Tibial nerve (tissue), 4 donors: ENCODE measurements at regions not wholly inside any gene's neighbourhood (a gene's known extent, or its start where the extent isn't known, plus 50 kb on each side); places are given as distances from the start of the nearest gene placed in this dataset.

Source experiments
- DNase-seq, 2 donors: peaks; one replicate each; pipeline ENCODE4 v3.0.0-alpha.2; 2019; ENCODE audit warnings: low spot score in 2 of 2
- H3K27ac ChIP-seq, 4 donors: fragments of 200-600 bp; sonication (generic) in 3 of 4; one replicate each; pipeline ENCODE4 v1.5.1; 2017 to 2019; ENCODE audit warnings: mild to moderate bottlenecking in 1 of 4
- H3K27me3 ChIP-seq, 2 donors: fragments of 200-600 bp; sonication (generic) in 1 of 2; one replicate each; pipeline versions ENCODE4 v1.5.1 to v1.6.0; 2017 to 2019
- H3K36me3 ChIP-seq, 3 donors: fragments of 200-600 bp; sonication (generic); one replicate each; pipeline ENCODE4 v1.5.1; 2018 to 2019
- H3K4me1 ChIP-seq, 4 donors: fragments of 200-600 bp; sonication (generic) in 3 of 4; one replicate each; pipeline ENCODE4 v1.5.1; 2017 to 2019
- H3K4me3 ChIP-seq, 4 donors: fragments of 200-600 bp; sonication (generic) in 3 of 4; one replicate each; pipeline ENCODE4 v1.5.1; 2017 to 2019; ENCODE audit warnings: mild to moderate bottlenecking in 1 of 4, moderate library complexity in 1 of 4
- H3K9me3 ChIP-seq, 4 donors: fragments of 200-600 bp; sonication (generic) in 3 of 4; one replicate each; pipeline ENCODE4 v1.5.1; 2017 to 2019
- CTCF ChIP-seq, 5 experiments: fragments of 200-600 bp in 3 of 5; fragments of 450-650 bp in 2 of 5; sonication (generic) in 3 of 5; IDR thresholded peaks; one replicate each; pipeline ENCODE4 v1.5.1; 2016 to 2019; ENCODE audit warnings: antibody characterized with exemption in 5 of 5, mild to moderate bottlenecking in 3 of 5, moderate library complexity in 2 of 5
- EP300 ChIP-seq, 2 donors: sonication (generic); formaldehyde crosslinking; IDR thresholded peaks; one replicate each; pipeline ENCODE4 v1.6.1; 2017; ENCODE audit warnings: antibody characterized with exemption in 2 of 2, mild to moderate bottlenecking in 1 of 2
- POLR2A ChIP-seq, 2 donors: fragments of 450-650 bp; IDR thresholded peaks; one replicate each; pipeline ENCODE4 v1.6.1; 2017; ENCODE audit warnings: antibody characterized with exemption in 2 of 2, mild to moderate bottlenecking in 2 of 2, moderate library complexity in 2 of 2
- WGBS, 2 donors: methylation state at CpG; one replicate each; pipeline ENCODE4 v1.1.5; 2018; 5-methylcytosine and 5-hydroxymethylcytosine counted together

DNA sequence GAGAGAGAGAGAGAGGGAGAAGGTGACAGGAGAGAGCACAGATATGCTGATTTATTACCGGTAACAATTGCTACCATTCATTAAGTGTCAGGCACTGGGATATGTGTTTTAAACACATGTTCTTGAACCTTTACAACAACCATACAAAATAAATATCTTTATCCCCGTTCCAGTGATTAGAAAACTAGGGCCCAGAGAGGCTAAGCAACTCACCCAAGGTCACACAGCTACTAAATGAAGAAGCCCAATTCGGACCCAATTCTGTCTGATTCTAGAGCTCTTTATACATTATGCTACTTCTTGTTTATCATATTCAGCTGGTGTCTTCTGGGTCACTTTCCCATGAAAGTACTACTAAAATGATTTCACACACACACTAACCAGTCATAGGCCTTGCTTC is 154.0 kb upstream of the RAG2 start:
- no peaks in the 10 kb centered on the region for H3K27me3 ChIP-seq
- WGBS, 2 donors = 66 to 75% methylated on average over 3 of the region's 3 CpGs

DNA sequence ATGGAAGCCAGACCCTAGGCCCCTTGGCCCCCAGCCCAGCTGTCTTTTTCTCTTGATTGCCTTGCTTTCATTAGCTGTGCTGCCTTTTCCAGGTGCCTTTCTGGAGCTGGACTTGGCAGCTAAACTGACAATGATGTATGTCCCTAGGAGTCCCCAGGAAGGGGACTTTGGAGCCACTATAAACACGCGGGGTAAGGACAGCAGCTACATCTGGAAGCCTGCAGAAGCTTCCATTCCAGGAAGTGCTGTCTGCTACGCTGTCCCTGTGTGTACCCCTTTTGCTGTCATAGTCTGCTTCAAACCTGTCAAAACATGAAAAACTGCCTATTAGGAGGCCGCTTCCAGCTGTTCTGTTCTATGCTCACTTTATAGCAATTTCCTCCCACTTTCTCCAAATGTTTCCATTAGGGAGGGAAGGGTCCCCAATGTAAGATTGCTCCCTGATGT is 153.3 kb upstream of the RAG2 start:
- no peaks in the 10 kb centered on the region for H3K27me3 ChIP-seq
- H3K9me3 ChIP-seq = no peaks in the 10 kb centered on the region
- TF ChIP-seq CTCF (IDR thresholded peaks at IDR 0.05) (no peak), EP300 (IDR thresholded peaks at IDR 0.05) (no peak), POLR2A (IDR thresholded peaks at IDR 0.05) (no peak)
- H3K27ac ChIP-seq = no peak overlapping the region
- no peak for DNase-seq
- no peak overlapping the region for H3K4me3 ChIP-seq
- no peaks in the 10 kb centered on the region for H3K4me1 ChIP-seq
- H3K36me3 ChIP-seq = no peaks in the 10 kb centered on the region
- 48 to 53% methylated on average over 4 of the region's 4 CpGs for WGBS, 2 donors

More for the DNA sequence above, 154.0 kb upstream of the RAG2 start:
- Histone ChIP-seq H3K27ac (no peak overlapping the region), H3K4me3 (no peak overlapping the region), H3K36me3 (no peaks in the 10 kb centered on the region), H3K4me1 (no peaks in the 10 kb centered on the region), H3K9me3 (no peaks in the 10 kb centered on the region)
- TF ChIP-seq EP300 (IDR thresholded peaks at IDR 0.05) (no peak), CTCF (IDR thresholded peaks at IDR 0.05) (no peak), POLR2A (IDR thresholded peaks at IDR 0.05) (no peak)
- DNase-seq = no peak

DNA sequence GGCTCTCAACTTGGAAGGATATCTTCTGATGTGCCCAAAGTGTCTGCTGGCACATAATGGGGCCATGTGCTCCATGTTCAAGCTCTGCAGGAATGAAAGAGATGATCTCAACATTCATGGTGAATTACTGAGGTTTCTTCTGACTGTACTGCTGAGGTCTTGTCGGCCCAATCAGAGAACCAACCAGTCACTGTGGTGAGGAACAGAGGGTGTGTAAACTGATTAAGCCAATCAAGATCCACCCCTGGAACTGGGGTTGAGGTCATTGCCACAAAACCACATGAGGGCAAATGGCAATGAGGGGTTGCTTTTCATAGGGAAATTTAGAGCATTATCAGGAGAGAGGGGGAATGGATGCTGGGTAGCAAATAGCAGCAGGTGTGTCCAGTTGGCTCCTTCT is 152.3 kb upstream of the RAG2 start:
- H3K27ac ChIP-seq = no peak overlapping the region
- no peaks in the 10 kb centered on the region for H3K4me1 ChIP-seq
- H3K27me3 ChIP-seq = no peaks in the 10 kb centered on the region
- TF ChIP-seq CTCF (IDR thresholded peaks at IDR 0.05) (no peak), EP300 (IDR thresholded peaks at IDR 0.05) (no peak), POLR2A (IDR thresholded peaks at IDR 0.05) (no peak)
- no peaks in the 10 kb centered on the region for H3K9me3 ChIP-seq
- no peak overlapping the region for H3K4me3 ChIP-seq
- H3K36me3 ChIP-seq = no peaks in the 10 kb centered on the region
- WGBS, 2 donors = 32 to 58% methylated on average over 1 of the region's 1 CpG
- DNase-seq = no peak

DNA sequence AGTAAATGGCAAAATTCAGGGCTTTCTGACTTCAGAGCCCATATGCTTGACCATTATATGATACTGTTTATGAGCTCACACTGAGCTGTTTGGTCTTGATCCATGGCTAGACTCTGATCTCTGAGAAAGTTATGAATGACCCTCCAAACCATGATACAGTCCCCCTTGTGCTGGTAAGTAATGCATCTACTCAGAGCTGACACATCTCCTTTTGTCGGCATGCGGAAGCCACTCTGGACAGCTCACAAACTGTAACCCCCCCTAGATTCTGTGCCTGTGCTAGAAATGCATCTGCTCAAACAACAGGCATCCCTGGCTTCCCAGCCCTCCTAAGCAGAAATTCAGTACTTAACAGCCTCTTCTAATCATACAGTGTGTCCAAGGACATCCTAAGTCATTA is 150.8 kb upstream of the RAG2 start:
- 48 to 70% methylated on average over 2 of the region's 2 CpGs for WGBS, 2 donors
- H3K4me3 ChIP-seq = no peak overlapping the region

More for the DNA sequence above, 150.8 kb upstream of the RAG2 start:
- Histone ChIP-seq H3K9me3 (no peaks in the 10 kb centered on the region), H3K27me3 (no peaks in the 10 kb centered on the region), H3K27ac (no peak overlapping the region), H3K4me1 (peaks cover 0 to 5% (median 0%) of the 10 kb centered on the region in 4 donors), H3K36me3 (no peaks in the 10 kb centered on the region)
- TF ChIP-seq EP300 (IDR thresholded peaks at IDR 0.05) (no peak), POLR2A (IDR thresholded peaks at IDR 0.05) (no peak), CTCF (IDR thresholded peaks at IDR 0.05) (no peak)
- no peak for DNase-seq
